H1 (cell line): ENCODE measurements at regions not wholly inside any gene's neighbourhood (a gene's known extent, or its start where the extent isn't known, plus 50 kb on each side); places are given as distances from the start of the nearest gene placed in this dataset.

Experiments used
- CTCF ChIA-PET: fragments of 300-600 bp; sonication (Branson Sonifier 250); formaldehyde crosslinking; loops from one replicate; lab custom pipeline; 2021; ENCODE audit not compliant: partially characterized antibody; lab: Charles Lee
- POLR2A ChIA-PET: fragments of 300-600 bp; sonication (Branson Sonifier 250); formaldehyde crosslinking; loops from one replicate; lab custom pipeline; 2021; ENCODE audit warnings: inconsistent platforms; ENCODE audit not compliant: partially characterized antibody; lab: Charles Lee
- DNase-seq, 2 experiments: peaks; one replicate each; pipeline versions ENCODE4 v3.0.0 to v3.0.0-alpha.2; 2010 to 2022; ENCODE audit warnings: low spot score in 2 of 2, low read depth in 1 of 2, mixed read lengths in 1 of 2
- FAIRE-seq: peaks from 2 replicates; lab custom pipeline; 2011; peaks lifted over from hg19 to GRCh38; lab: Jason Lieb, UNC
- H2AFZ ChIP-seq: 2 replicates; pipeline ENCODE4 v1.8.1; 2012; ENCODE audit warnings: low read length, inconsistent platforms
- H2AK5ac ChIP-seq: 2 replicates; pipeline ENCODE4 v1.6.1; 2013; ENCODE audit warnings: low read depth, low read length
- H2BK120ac ChIP-seq: replicated peaks from 2 replicates; pipeline ENCODE3; 2013; ENCODE audit warnings: low read depth, low read length, inconsistent platforms
- H2BK12ac ChIP-seq: 2 replicates; pipeline ENCODE4 v1.6.1; 2013; ENCODE audit warnings: low read depth, low read length
- H2BK15ac ChIP-seq: 2 replicates; pipeline ENCODE4 v1.6.1; 2013; ENCODE audit warnings: low read length
- H2BK20ac ChIP-seq: 2 replicates; pipeline ENCODE4 v1.6.1; 2013; ENCODE audit warnings: low read length
- H2BK5ac ChIP-seq: 2 replicates; pipeline ENCODE4 v1.6.1; 2013; ENCODE audit warnings: low read depth, low read length
- H3K14ac ChIP-seq: 2 replicates; pipeline ENCODE4 v1.6.1; 2013; ENCODE audit warnings: inconsistent platforms; ENCODE audit not compliant: insufficient read length
- H3K18ac ChIP-seq: 2 replicates; pipeline ENCODE4 v1.6.1; 2013; ENCODE audit warnings: low read length; ENCODE audit errors: extremely low read depth
- H3K23ac ChIP-seq: 2 replicates; pipeline ENCODE4 v1.6.1; 2013; ENCODE audit warnings: inconsistent platforms; ENCODE audit not compliant: insufficient read length
- H3K23me2 ChIP-seq: 2 replicates; pipeline ENCODE4 v1.6.1; 2013; ENCODE audit warnings: low read depth, low read length
- H3K27ac ChIP-seq: 2 replicates; pipeline ENCODE4 v1.6.1; 2011; ENCODE audit warnings: low read depth, low read length, inconsistent platforms
- H3K27me3 ChIP-seq, 4 experiments: replicated peaks in 1 of 4; 1 replicate in 1 of 4; 2 replicates in 3 of 4; pipeline versions ENCODE4 v1.6.1 to v1.8.1; 2011 to 2013; ENCODE audit warnings: low read length in 3 of 4, mild to moderate bottlenecking in 3 of 4, inconsistent platforms in 2 of 4, mixed read lengths in 2 of 4, moderate library complexity in 1 of 4; ENCODE audit not compliant: control insufficient read depth in 3 of 4, insufficient read depth in 3 of 4; ENCODE audit errors: extremely low read depth in 1 of 4
- H3K36me3 ChIP-seq, 4 experiments: 2 replicates each; pipeline versions ENCODE4 v1.6.1 to v1.8.1; 2011 to 2013; ENCODE audit warnings: mild to moderate bottlenecking in 4 of 4, low read length in 3 of 4, moderate library complexity in 2 of 4, control low read depth in 1 of 4, inconsistent platforms in 1 of 4; ENCODE audit not compliant: insufficient read depth in 4 of 4, control insufficient read depth in 2 of 4
- H3K4ac ChIP-seq: replicated peaks from 2 replicates; pipeline ENCODE3; 2013; ENCODE audit warnings: low read length, low read depth, mixed read lengths, inconsistent platforms; ENCODE audit not compliant: insufficient read length
- H3K4me1 ChIP-seq, 4 experiments: replicated peaks in 1 of 4; 1 replicate in 1 of 4; 2 replicates in 3 of 4; pipeline versions ENCODE4 v1.6.1 to v1.8.1; 2011 to 2013; ENCODE audit warnings: low read length in 3 of 4, inconsistent platforms in 2 of 4, mixed read lengths in 1 of 4; ENCODE audit not compliant: insufficient read depth in 4 of 4, control insufficient read depth in 3 of 4
- H3K4me2 ChIP-seq, 2 experiments: 2 replicates each; pipeline versions ENCODE4 v1.6.1 to v1.8.1; 2011 to 2013; ENCODE audit warnings: low read depth in 2 of 2, low read length in 2 of 2, control low read depth in 1 of 2, inconsistent platforms in 1 of 2, mild to moderate bottlenecking in 1 of 2; ENCODE audit not compliant: insufficient read depth in 1 of 2
- H3K4me3 ChIP-seq, 4 experiments: fragments of 200-600, 300-600 bp in 1 of 4; sonication (generic), shearing (Covaris generic), sonication (Bioruptor Twin) in 1 of 4; 2 replicates each; pipeline versions ENCODE4 v1.5.1 to v1.8.1; 2011 to 2016; ENCODE audit warnings: low read length in 4 of 4, low read depth in 3 of 4, control low read depth in 2 of 4, inconsistent platforms in 2 of 4, mild to moderate bottlenecking in 2 of 4, mixed read lengths in 1 of 4, moderate library complexity in 1 of 4; ENCODE audit not compliant: insufficient read depth in 2 of 4; ENCODE audit errors: extremely low read depth in 1 of 4
- H3K56ac ChIP-seq: replicated peaks from 2 replicates; pipeline ENCODE3; 2013; ENCODE audit warnings: low read depth, mild to moderate bottlenecking, mixed read lengths, low read length, inconsistent platforms; ENCODE audit not compliant: insufficient read length
- H3K79me1 ChIP-seq: 2 replicates; pipeline ENCODE4 v1.6.1; 2013; ENCODE audit warnings: low read depth, low read length, control low read depth
- H3K79me2 ChIP-seq, 2 experiments: 2 replicates each; pipeline versions ENCODE4 v1.6.1 to v1.8.1; 2012 to 2013; ENCODE audit warnings: low read length in 2 of 2, mild to moderate bottlenecking in 2 of 2, inconsistent platforms in 1 of 2; ENCODE audit not compliant: insufficient read depth in 2 of 2, control insufficient read depth in 1 of 2
- H3K9ac ChIP-seq, 4 experiments: replicated peaks in 1 of 4; 1 replicate in 1 of 4; 2 replicates in 3 of 4; pipeline versions ENCODE4 v1.6.1 to v1.8.1; 2011 to 2013; ENCODE audit warnings: low read depth in 3 of 4, low read length in 3 of 4, control low read depth in 2 of 4, mild to moderate bottlenecking in 2 of 4, moderate library complexity in 2 of 4, inconsistent platforms in 1 of 4; ENCODE audit errors: extremely low read depth in 1 of 4
- H3K9me3 ChIP-seq, 2 experiments: 2 replicates each; pipeline versions ENCODE4 v1.6.1 to v1.8.1; 2012 to 2013; ENCODE audit warnings: mild to moderate bottlenecking in 2 of 2, moderate library complexity in 2 of 2, control low read depth in 1 of 2, inconsistent platforms in 1 of 2, low read depth in 1 of 2, low read length in 1 of 2, mixed read lengths in 1 of 2; ENCODE audit not compliant: insufficient read depth in 2 of 2
- H4K20me1 ChIP-seq, 2 experiments: replicated peaks in 1 of 2; 2 replicates each; pipeline versions ENCODE3 to v1.8.1; 2011 to 2013; ENCODE audit warnings: inconsistent platforms in 2 of 2, low read length in 2 of 2, mild to moderate bottlenecking in 1 of 2; ENCODE audit not compliant: insufficient read depth in 2 of 2, control insufficient read depth in 1 of 2
- H4K5ac ChIP-seq: 2 replicates; pipeline ENCODE4 v1.6.1; 2013; ENCODE audit warnings: low read length, low read depth, mixed read lengths, inconsistent platforms; ENCODE audit not compliant: insufficient read length
- H4K8ac ChIP-seq: 2 replicates; pipeline ENCODE4 v1.8.0; 2013; ENCODE audit warnings: mild to moderate bottlenecking, moderate library complexity, low read length, inconsistent platforms; ENCODE audit not compliant: insufficient read depth; ENCODE audit errors: extremely low read depth
- H4K91ac ChIP-seq: replicated peaks from 2 replicates; pipeline ENCODE3; 2013; ENCODE audit warnings: low read length, mixed read lengths, inconsistent platforms; ENCODE audit not compliant: insufficient read length
- CBX8 ChIP-seq: fragments of 300-800, 300-1000 bp; sonication (generic); IDR thresholded peaks from 2 replicates; pipeline ENCODE4 v1.7.1; 2016; ENCODE audit warnings: low read depth, low read length, borderline replicate concordance
- CHD1 ChIP-seq: IDR thresholded peaks from 2 replicates; pipeline ENCODE4 v1.6.1; 2012; ENCODE audit warnings: low read depth, low read length, improper control_type of control experiment
- CTBP2 ChIP-seq: IDR thresholded peaks from 2 replicates; pipeline ENCODE4 v1.7.0; 2011; ENCODE audit warnings: borderline replicate concordance, mild to moderate bottlenecking, moderate library complexity, mixed read lengths, low read length; ENCODE audit not compliant: insufficient read depth, insufficient read length
- EGR1 ChIP-seq: IDR thresholded peaks from 2 replicates; pipeline ENCODE4 v1.6.1; 2011; ENCODE audit warnings: low read depth, low read length, borderline replicate concordance
- GTF2F1 ChIP-seq: IDR thresholded peaks from 2 replicates; pipeline ENCODE4 v1.6.1; 2012; ENCODE audit warnings: low read depth, low read length, improper control_type of control experiment, borderline replicate concordance
- HDAC6 ChIP-seq: IDR thresholded peaks from one replicate; pipeline ENCODE4 v1.7.1; 2012; ENCODE audit warnings: low read depth, mild to moderate bottlenecking, inconsistent platforms, low read length, moderate library complexity
- MAFK ChIP-seq: IDR thresholded peaks from 2 replicates; pipeline ENCODE4 v1.6.1; 2012; ENCODE audit warnings: low read depth, mild to moderate bottlenecking, improper control_type of control experiment, low read length
- POU5F1 ChIP-seq: IDR thresholded peaks from 2 replicates; pipeline ENCODE4 v1.6.1; 2011; ENCODE audit warnings: low read depth, mild to moderate bottlenecking, low read length, moderate library complexity
- SIN3A ChIP-seq, 2 experiments: IDR thresholded peaks in 1 of 2; conservative IDR thresholded peaks in 1 of 2; 2 replicates each; pipeline ENCODE4 v1.6.1; 2011 to 2012; ENCODE audit warnings: low read length in 2 of 2, improper control_type of control experiment in 1 of 2, low read depth in 1 of 2, mild to moderate bottlenecking in 1 of 2
- SP1 ChIP-seq: IDR thresholded peaks from 2 replicates; pipeline ENCODE4 v1.6.1; 2011; ENCODE audit warnings: low read depth, low read length
- USF2 ChIP-seq: IDR thresholded peaks from 2 replicates; pipeline ENCODE4 v1.6.1; 2011; ENCODE audit warnings: low read length, improper control_type of control experiment
- YY1 ChIP-seq: IDR thresholded peaks from 2 replicates; pipeline ENCODE4 v1.6.1; 2011; ENCODE audit warnings: low read depth, mild to moderate bottlenecking, low read length
- WGBS, 2 experiments: shearing (Covaris generic) in 1 of 2; methylation state at CpG; one replicate each; pipeline versions ENCODE4 v1.1.6 to v1.1.7; 2013 to 2015; ENCODE audit warnings: low lambda C conversion rate in 2 of 2, mixed read lengths in 2 of 2, inconsistent platforms in 1 of 2, low coverage in 1 of 2, missing lambda C conversion rate in 1 of 2; ENCODE audit not compliant: insufficient replicate concordance in 2 of 2, insufficient coverage in 1 of 2, insufficient read length in 1 of 2; ENCODE audit errors: extremely low coverage in 1 of 2, missing lambda C conversion rate in 1 of 2; 5-methylcytosine and 5-hydroxymethylcytosine counted together

DNA sequence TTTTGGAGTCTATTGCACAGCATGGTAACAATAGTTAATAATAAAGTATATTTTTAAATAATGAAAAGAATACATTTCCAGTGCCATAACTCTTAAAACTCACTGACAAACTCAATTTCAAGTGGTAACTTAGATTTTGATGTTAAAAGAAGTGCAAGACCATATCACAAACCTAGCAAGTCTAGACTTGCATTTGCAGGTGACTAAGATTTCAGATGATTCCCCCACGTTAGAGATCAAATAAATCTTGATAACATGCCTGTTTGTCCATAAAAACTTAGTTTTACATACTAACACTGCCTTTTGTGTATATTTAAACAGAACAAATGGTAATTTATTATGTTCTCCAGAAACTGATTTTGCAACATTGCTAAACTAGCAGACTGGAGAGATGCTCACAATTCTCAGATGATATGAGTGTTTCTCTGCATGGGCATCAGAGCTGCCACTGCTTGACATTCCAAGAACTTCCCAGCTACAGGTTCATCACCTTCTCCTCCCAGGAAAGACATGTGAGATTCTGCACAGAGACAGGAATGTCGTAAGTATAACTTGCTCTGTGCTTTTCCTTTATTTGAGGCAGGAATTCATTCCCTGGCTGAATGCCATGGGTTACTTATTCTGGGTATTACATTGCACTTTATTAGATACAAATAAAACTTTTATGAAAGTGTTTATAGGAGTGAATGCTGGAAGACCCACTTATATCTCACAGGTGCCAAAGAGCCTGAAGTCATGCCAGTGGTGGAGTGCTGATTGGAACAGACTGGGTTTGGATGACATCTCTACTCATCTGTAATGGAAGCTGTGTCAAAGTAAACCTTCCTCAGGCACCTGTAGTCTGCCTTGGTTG lies 160.2 kb upstream of the FOXA2 start:
- Histone ChIP-seq H4K8ac (no peak overlapping the region), H4K91ac (no peak overlapping the region), H3K27ac (no peak overlapping the region), H2AK5ac (no peak overlapping the region), H2BK120ac (no peak overlapping the region), H3K14ac (no peak overlapping the region), H3K4me2 (no peak overlapping the region), H3K18ac (no peak overlapping the region), H3K4ac (no peak overlapping the region), H2BK5ac (no peak overlapping the region), H3K23ac (no peak overlapping the region), H4K5ac (no peak overlapping the region), H3K36me3 (no peaks in the 10 kb centered on the region), H3K9me3 (peaks cover 0 to 2% of the 10 kb centered on the region in 2 experiments; a peak in 1 of 4 replicates), H3K79me1 (no peaks in the 10 kb centered on the region), H3K79me2 (no peaks in the 10 kb centered on the region), H2AFZ (no peak overlapping the region), H3K27me3 (no peaks in the 10 kb centered on the region), H3K4me1 (no peaks in the 10 kb centered on the region), H3K4me3 (no peak overlapping the region), H3K9ac (no peak overlapping the region), H3K56ac (no peak overlapping the region), H2BK15ac (no peak overlapping the region), H4K20me1 (no peaks in the 10 kb centered on the region), H3K23me2 (peaks cover 2% of the 10 kb centered on the region; the same call in 1 of the 2 replicates), H2BK20ac (no peak overlapping the region), H2BK12ac (no peak overlapping the region)
- CTCF ChIA-PET: no interaction called here
- DNase-seq (no peak), FAIRE-seq (no peak)
- POLR2A ChIA-PET: no interaction called here
- WGBS, 2 experiments: 82% methylated on average over 2 of the region's 2 CpGs; no CpG with 5 or more reads in 1 of the 2 experiments
- TF ChIP-seq SIN3A (conservative IDR thresholded peaks at IDR 0.05 in 1 of 2, IDR thresholded peaks at IDR 0.05 in 1 of 2; ENCODE audit: low read depth in 1 of 2, low read length in 2 of 2): no peak
- no peak for TF ChIP-seq MAFK
- TF ChIP-seq POU5F1: no peak
- no peak for TF ChIP-seq SP1
- TF ChIP-seq CTBP2: no peak
- no peak for TF ChIP-seq USF2
- TF ChIP-seq HDAC6: no peak
- TF ChIP-seq CHD1: no peak
- TF ChIP-seq YY1: no peak
- no peak for TF ChIP-seq GTF2F1
- TF ChIP-seq CBX8: no peak
- TF ChIP-seq EGR1: no peak
